GM18909 (cell line): ENCODE measurements at regions not wholly inside any gene's neighbourhood (a gene's known extent, or its start where the extent isn't known, plus 50 kb on each side); places are given as distances from the start of the nearest gene placed in this dataset.
"Not testable (repeated sequence)": the region's sequence is repeated elsewhere in the genome, so short reads cannot be mapped to it uniquely, and the experiment has no call there.

Experiments used
- ATAC-seq: cut with Tn5 transposase; IDR thresholded peaks from one replicate; pipeline ENCODE4 v1.9.1; 2021; ENCODE audit warnings: mild to moderate bottlenecking; ENCODE audit not compliant: unreplicated experiment, poor library complexity

GRCh38 chr5:56412601-56413379 is 179.7 kb upstream of the ANKRD55 start:
- ATAC-seq = peak; percentile 91

GRCh38 chr5:56410696-56411095 is 177.6 kb upstream of the ANKRD55 start:
- no peak for ATAC-seq

DNA sequence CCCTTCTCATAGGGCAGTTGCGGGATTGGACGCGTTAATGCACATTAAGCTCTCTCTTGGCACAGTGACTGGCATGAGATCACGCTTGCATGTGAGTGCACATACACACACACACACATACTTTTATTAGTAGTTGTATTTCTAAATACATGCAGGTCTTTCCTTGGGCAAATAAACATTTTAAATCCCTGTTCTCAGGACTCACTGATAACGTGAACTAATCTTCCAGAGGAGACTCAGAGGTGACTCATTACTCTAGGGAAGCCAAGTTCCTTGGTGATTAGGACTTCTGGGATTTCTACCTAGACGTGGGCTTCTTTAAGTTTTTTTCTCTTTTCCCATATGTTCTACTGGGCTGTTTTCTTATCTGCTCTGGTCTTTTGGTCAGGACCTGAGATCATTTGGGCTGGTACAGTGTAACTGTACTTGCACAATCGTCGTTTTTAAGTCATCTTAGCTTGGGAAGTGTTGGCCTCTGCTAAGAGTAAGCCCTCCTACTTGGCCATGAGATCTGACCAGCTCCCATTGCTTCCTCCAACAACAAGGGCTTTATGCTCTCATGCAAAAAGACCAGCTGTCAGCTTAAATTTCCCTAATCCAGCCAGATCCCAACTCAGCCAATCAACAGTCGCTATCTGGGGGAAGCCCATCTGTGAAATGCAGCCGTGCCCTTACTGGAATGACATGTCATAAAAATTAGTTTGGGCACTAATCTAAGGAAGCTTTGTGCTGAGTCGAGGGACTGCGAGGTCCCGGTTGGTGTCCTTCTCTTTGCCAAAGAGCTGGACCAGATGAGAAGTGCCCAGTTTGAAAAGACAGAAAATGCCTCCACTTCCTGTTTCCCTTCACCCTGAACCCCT is 176.4 kb upstream of the ANKRD55 start:
- no peak for ATAC-seq

- no peak for ATAC-seq
Measured at GRCh38 chr5:56406838-56407237, 173.7 kb upstream of the ANKRD55 start.

DNA sequence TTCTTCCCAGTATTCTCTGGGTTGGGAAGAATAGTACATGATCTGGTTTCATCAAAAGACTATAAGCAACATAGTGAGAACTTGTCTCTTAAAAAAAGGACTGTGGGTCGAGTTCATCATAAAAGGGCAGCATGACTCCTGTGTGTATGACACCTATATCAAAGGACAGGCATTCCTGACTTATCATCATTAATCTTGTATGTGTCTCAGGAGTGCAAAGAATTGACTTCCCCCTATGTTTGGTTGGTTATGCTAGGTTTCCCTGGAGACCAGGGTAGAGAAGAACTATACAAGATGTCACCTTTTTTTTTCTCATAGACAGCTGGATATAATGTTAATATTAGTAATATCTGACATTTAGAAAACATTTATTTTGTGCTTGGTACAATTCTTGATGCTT is 173.1 kb upstream of the ANKRD55 start:
- ATAC-seq = no peak

GRCh38 chr5:56405116-56405908 is 172.2 kb upstream of the ANKRD55 start:
- no peak for ATAC-seq

DNA sequence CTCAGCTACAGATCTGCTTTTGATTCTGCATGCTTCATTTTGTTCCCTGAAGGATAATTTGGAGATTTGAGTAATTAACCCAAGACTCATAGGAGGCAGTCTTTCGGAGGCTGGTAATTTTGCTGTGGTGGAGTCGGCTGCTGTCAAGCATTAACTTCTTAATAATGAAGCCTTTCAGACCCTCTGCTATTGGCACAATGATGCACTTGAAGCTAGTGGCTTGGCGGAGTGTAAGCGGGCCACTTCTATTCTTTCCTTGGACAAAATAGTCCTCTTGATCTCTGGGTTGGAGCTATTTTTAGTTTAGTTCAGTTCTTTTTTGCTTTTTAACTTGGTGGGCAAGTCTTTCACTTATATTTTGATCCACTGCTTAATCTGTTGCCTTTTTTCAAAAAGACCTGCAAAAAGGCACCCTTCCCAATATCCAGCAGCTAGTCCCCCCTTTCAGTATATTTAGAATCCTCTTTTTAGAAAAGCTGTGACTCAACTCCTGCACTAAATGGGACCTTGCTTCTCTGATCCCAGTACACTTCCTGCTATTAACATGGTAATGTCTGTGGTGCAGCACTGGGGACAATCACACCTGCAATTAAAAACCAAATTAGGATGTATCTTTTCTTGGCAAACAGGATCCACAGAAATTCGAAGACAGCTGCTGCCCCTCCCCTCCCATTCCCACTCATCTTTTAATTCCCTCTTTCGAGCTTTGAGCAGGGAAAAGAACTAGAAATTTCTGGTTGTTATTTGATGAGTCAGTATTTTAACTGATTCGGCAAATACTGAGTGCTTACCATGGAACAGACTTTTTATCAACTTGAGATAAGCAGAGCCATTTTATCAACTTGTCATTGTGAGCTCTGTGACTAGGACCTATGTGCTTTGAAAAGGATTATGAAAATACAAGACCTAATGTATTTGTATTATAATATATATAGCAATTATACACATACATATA is 169.4 kb upstream of the ANKRD55 start:
- ATAC-seq = no peak

- not testable (repeated sequence) for ATAC-seq
Measured at GRCh38 chr5:56397796-56398195, 164.7 kb upstream of the ANKRD55 start.

- ATAC-seq = no peak
Measured at GRCh38 chr5:56396634-56397033, 163.5 kb upstream of the ANKRD55 start.

- no peak for ATAC-seq
Measured at GRCh38 chr5:56389261-56389660, 156.1 kb upstream of the ANKRD55 start.

DNA sequence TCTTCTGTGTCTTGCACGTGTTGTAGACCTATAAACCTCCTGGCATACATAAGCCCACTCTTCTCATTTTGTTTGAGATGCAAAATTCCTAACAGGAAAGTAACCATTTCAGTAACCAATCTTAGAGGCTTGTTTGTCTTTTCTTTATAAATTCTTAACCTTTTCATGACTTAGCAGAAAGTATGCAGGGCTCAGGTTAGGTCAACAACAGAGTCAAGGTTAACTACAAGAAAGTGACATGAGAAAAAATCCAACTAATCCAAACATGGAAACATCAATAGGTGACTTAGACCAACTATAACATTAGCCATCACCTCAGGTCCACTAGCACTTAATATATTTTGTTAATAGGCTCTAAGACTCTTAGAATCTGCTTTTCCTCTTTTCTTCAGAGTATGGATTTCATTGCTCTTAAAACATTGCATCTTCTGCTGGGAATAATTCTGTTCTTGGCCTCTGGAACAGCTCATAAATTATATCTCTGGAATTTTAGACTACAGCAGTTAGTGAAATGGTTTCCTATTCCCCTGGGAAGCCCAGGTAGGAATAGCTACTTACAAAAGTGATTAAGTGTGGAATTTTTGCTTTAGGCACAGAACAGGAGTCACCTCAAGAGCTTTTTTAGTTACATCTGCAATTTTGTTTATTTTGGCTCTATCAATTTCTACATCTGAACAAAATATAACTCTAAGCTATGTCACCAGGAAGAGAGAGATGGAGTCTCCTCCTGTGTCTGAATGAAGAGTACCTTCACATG is 155.3 kb upstream of the ANKRD55 start:
- ATAC-seq = no peak

- no peak for ATAC-seq
Measured at GRCh38 chr5:56386046-56386445, 152.9 kb upstream of the ANKRD55 start.

DNA sequence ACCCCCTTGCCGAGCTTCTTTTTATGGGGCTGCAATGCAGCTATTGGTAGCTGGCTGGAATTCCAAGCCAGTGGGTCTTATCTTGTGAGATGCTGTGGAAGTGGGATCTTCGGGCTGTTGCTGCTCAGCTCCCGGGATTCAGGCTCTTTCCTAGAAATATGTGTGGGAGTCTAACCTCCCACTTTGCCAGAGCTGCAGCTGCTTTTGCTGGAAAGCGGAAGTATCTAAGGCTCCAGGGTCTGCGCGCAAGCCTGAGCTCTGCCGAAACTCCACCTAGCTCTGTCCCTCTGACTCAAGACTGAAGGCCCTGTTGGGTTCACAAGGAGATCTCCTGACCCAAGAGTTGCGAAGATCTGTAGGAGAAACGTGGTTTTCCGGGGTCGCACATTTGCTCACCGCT is 151.1 kb upstream of the ANKRD55 start:
- ATAC-seq = no peak

DNA sequence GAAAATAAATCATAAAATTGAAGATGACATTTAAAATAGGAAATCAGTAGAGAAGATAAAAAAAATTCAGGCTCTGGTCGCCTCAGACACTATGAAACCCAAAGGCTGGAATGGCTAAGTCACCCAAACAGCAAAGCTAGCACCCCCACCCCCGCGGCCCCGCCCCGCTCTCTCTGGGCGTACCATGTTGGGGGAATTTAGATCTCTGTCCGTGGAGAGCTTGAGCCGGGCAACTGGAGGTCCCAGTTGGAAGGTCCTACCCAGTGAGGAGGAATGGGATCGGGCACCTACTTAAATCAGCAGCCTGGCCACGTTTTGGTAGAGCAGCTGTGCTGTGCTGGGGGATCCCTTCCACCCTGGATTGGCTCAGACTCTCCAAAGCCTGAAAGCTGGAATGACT is 150.6 kb upstream of the ANKRD55 start:
- ATAC-seq = no peak

- ATAC-seq = no peak
Measured at GRCh38 chr5:56382896-56383295, 149.8 kb upstream of the ANKRD55 start.

- no peak for ATAC-seq
Measured at GRCh38 chr5:56377573-56377972, 144.4 kb upstream of the ANKRD55 start.

- ATAC-seq = no peak
Measured at GRCh38 chr5:56376128-56376527, 143.0 kb upstream of the ANKRD55 start.

- ATAC-seq = no peak
Measured at GRCh38 chr5:56375011-56375410, 141.9 kb upstream of the ANKRD55 start.

- ATAC-seq = not testable (repeated sequence)
Measured at GRCh38 chr5:56372491-56372890, 139.4 kb upstream of the ANKRD55 start.
